Mucosa of stomach (tissue), 1 donor: ENCODE measurements at regions not wholly inside any gene's neighbourhood (a gene's known extent, or its start where the extent isn't known, plus 50 kb on each side); places are given as distances from the start of the nearest gene placed in this dataset.

Source experiments
- H3K27me3 ChIP-seq: one replicate; pipeline ENCODE4 v1.7.0; 2013; ENCODE audit warnings: mild to moderate bottlenecking, low read length; ENCODE audit not compliant: control insufficient read depth, insufficient read depth
- H3K36me3 ChIP-seq: one replicate; pipeline ENCODE4 v1.7.0; 2013; ENCODE audit warnings: low read length; ENCODE audit not compliant: control insufficient read depth, insufficient read depth
- H3K4me1 ChIP-seq: one replicate; pipeline ENCODE4 v1.7.0; 2013; ENCODE audit warnings: mild to moderate bottlenecking, low read length; ENCODE audit not compliant: control insufficient read depth, insufficient read depth
- H3K4me3 ChIP-seq: one replicate; pipeline ENCODE4 v1.7.0; 2013; ENCODE audit warnings: low read length
- H3K9ac ChIP-seq: one replicate; pipeline ENCODE4 v1.7.0; 2013; ENCODE audit warnings: mild to moderate bottlenecking, low read length, moderate library complexity
- H3K9me3 ChIP-seq: one replicate; pipeline ENCODE4 v1.7.0; 2013; ENCODE audit warnings: mild to moderate bottlenecking, low read length, moderate library complexity; ENCODE audit not compliant: control insufficient read depth
- donor health status: Pancreatic carcinoma.

GRCh38 chr6:9801249-9801754 is 613.6 kb downstream of the TFAP2A start:
- H3K9me3 ChIP-seq: no peaks in the 10 kb centered on the region
- H3K4me1 ChIP-seq: no peaks in the 10 kb centered on the region
- H3K9ac ChIP-seq: no peak overlapping the region
- no peaks in the 10 kb centered on the region for H3K36me3 ChIP-seq
- no peak overlapping the region for H3K4me3 ChIP-seq
- no peaks in the 10 kb centered on the region for H3K27me3 ChIP-seq

DNA sequence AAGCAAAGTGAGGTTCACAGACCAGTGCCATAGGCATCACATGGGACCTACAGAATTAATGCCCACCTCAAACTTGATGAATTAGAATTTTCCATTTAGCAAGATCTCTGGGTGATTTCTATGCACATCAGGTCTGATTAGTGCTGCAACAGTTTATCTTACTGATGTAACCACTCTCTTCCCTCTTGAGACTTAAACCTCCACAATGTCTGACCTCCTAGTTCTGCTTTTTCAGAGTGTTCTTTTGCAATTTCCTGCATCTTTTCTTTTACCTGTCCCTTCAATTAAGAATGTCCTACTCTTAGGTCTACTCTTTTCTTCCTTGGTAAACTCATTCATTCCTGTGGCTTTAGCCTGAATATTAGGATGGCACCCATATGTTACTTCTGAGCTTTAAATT is 615.3 kb downstream of the TFAP2A start:
- Histone ChIP-seq H3K9me3 (no peaks in the 10 kb centered on the region), H3K9ac (no peak overlapping the region), H3K27me3 (no peaks in the 10 kb centered on the region), H3K4me1 (no peaks in the 10 kb centered on the region), H3K4me3 (no peak overlapping the region), H3K36me3 (no peaks in the 10 kb centered on the region)

GRCh38 chr6:9796827-9797226 is 618.0 kb downstream of the TFAP2A start:
- no peaks in the 10 kb centered on the region for H3K9me3 ChIP-seq
- H3K36me3 ChIP-seq: no peaks in the 10 kb centered on the region
- H3K4me3 ChIP-seq: no peak overlapping the region

DNA sequence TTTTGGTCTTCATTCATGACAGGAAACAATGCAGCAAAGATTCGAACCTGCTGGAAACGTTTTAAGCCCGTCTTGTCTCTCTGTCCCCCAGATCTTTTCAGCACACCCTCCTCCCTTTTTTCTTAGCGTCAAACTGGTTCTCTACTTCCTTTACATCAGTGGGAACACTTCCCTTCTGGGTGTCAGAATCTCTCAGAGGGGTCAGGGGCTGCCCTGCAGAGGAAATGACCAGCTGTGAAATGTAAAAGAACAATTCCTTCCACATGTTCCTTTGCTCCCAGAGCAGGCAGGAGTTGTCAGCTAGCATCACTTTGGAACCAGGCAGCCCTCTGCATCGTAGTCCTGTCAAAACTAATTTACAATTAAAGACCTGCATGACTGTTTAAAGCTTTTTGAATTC is 619.0 kb downstream of the TFAP2A start:
- Histone ChIP-seq H3K4me1 (no peaks in the 10 kb centered on the region), H3K9me3 (no peaks in the 10 kb centered on the region), H3K9ac (no peak overlapping the region), H3K4me3 (no peak overlapping the region), H3K27me3 (no peaks in the 10 kb centered on the region), H3K36me3 (no peaks in the 10 kb centered on the region)

More at GRCh38 chr6:9796827-9797226, 618.0 kb downstream of the TFAP2A start:
- H3K27me3 ChIP-seq: no peaks in the 10 kb centered on the region
- H3K9ac ChIP-seq: no peak overlapping the region
- no peaks in the 10 kb centered on the region for H3K4me1 ChIP-seq

- Histone ChIP-seq H3K36me3 (no peaks in the 10 kb centered on the region), H3K4me3 (no peak overlapping the region), H3K27me3 (no peaks in the 10 kb centered on the region), H3K9ac (no peak overlapping the region), H3K9me3 (no peaks in the 10 kb centered on the region), H3K4me1 (no peaks in the 10 kb centered on the region)
These were observed 625.7 kb downstream of the TFAP2A start for GRCh38 chr6:9789201-9789600.

GRCh38 chr6:9784786-9785185 is 630.1 kb downstream of the TFAP2A start:
- H3K4me3 ChIP-seq: no peak overlapping the region

DNA sequence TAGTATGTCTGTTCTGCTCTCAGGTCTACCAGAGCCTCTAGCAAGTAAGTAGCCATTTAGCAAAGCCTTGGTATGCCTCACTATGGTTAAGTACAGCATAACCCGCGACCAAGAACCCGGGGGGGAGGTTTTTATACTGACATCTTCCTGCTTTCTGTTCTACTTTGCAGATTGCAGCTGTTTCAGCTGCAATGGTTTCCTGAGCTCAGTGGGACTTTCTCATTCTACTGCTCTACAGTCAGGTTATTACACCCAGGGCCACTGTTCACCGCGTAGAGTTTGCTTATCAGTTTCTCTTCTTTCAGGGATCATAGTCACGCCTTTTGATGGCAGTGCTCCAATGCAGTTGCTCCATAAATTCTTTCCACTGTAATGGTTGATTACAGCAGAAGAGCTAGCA is 631.3 kb downstream of the TFAP2A start:
- H3K9ac ChIP-seq: no peak overlapping the region
- H3K4me1 ChIP-seq: no peaks in the 10 kb centered on the region
- H3K27me3 ChIP-seq: no peaks in the 10 kb centered on the region
- H3K36me3 ChIP-seq: no peaks in the 10 kb centered on the region
- H3K9me3 ChIP-seq: no peaks in the 10 kb centered on the region
- no peak overlapping the region for H3K4me3 ChIP-seq

More at GRCh38 chr6:9784786-9785185, 630.1 kb downstream of the TFAP2A start:
- no peaks in the 10 kb centered on the region for H3K9me3 ChIP-seq
- no peaks in the 10 kb centered on the region for H3K36me3 ChIP-seq
- H3K9ac ChIP-seq: no peak overlapping the region
- H3K4me1 ChIP-seq: no peaks in the 10 kb centered on the region
- H3K27me3 ChIP-seq: no peaks in the 10 kb centered on the region

- no peaks in the 10 kb centered on the region for H3K9me3 ChIP-seq
- no peaks in the 10 kb centered on the region for H3K36me3 ChIP-seq
- H3K4me3 ChIP-seq: no peak overlapping the region
- H3K4me1 ChIP-seq: no peaks in the 10 kb centered on the region
- no peak overlapping the region for H3K9ac ChIP-seq
- no peaks in the 10 kb centered on the region for H3K27me3 ChIP-seq
These were observed 648.5 kb downstream of the TFAP2A start for GRCh38 chr6:9766240-9766915.

- H3K9ac ChIP-seq: no peak overlapping the region
- H3K9me3 ChIP-seq: no peaks in the 10 kb centered on the region
- H3K4me1 ChIP-seq: no peaks in the 10 kb centered on the region
- H3K36me3 ChIP-seq: no peaks in the 10 kb centered on the region
- no peaks in the 10 kb centered on the region for H3K27me3 ChIP-seq
- no peak overlapping the region for H3K4me3 ChIP-seq
These were observed 653.7 kb downstream of the TFAP2A start for GRCh38 chr6:9761220-9761619.

- Histone ChIP-seq H3K9ac (no peak overlapping the region), H3K27me3 (no peaks in the 10 kb centered on the region), H3K36me3 (no peaks in the 10 kb centered on the region), H3K4me1 (no peaks in the 10 kb centered on the region), H3K4me3 (no peak overlapping the region), H3K9me3 (no peaks in the 10 kb centered on the region)
These were observed 660.4 kb downstream of the TFAP2A start for GRCh38 chr6:9754515-9754914.

DNA sequence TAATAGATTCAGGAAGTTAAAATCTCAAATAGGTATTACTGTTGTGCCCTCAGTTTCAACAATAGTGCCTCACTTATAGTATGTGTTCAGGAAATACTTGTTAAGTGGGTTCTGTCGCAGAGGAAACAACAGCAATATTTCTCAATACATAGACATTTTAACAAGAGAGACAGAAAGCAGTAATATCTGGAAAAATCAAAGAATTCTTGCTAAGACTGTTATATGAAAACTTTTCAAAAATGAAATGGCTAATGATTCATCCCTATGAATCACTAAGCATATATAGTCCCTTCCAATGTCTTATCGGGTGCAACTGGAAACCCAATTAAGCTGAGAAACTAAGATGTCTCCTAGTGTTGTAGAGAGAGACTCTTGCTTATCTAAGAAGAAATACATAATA is 668.9 kb downstream of the TFAP2A start:
- no peak overlapping the region for H3K9ac ChIP-seq
- no peaks in the 10 kb centered on the region for H3K36me3 ChIP-seq
- no peaks in the 10 kb centered on the region for H3K9me3 ChIP-seq
- no peaks in the 10 kb centered on the region for H3K4me1 ChIP-seq
- no peak overlapping the region for H3K4me3 ChIP-seq
- no peaks in the 10 kb centered on the region for H3K27me3 ChIP-seq

GRCh38 chr6:9745476-9745875 is 669.4 kb downstream of the TFAP2A start:
- Histone ChIP-seq H3K36me3 (no peaks in the 10 kb centered on the region), H3K4me1 (no peaks in the 10 kb centered on the region), H3K9me3 (no peaks in the 10 kb centered on the region), H3K4me3 (no peak overlapping the region), H3K27me3 (no peaks in the 10 kb centered on the region), H3K9ac (no peak overlapping the region)

DNA sequence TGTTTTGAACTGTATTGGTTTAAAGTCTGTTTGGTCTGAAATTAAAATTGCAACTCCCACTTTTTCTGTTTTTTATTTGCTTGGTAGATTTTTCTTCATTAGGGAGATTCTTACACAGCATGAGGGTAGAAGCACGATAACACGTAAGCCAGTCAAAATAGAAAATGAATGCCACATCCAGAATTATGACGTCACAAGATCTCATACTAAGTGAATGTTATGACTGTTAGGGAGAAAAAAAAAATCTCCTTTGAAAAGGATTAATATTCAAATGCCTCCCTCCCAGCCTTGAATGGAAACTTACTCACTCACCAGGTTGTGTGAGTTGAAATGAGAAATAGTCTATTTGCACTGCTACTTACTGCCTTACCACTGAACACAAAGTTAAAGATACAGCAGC is 670.8 kb downstream of the TFAP2A start:
- Histone ChIP-seq H3K9ac (no peak overlapping the region), H3K27me3 (no peaks in the 10 kb centered on the region), H3K36me3 (no peaks in the 10 kb centered on the region), H3K4me3 (no peak overlapping the region), H3K9me3 (no peaks in the 10 kb centered on the region), H3K4me1 (no peaks in the 10 kb centered on the region)
